Right forelimb (tissue), 1 donor: ENCODE measurements at regions not wholly inside any gene's neighbourhood (a gene's known extent, or its start where the extent isn't known, plus 50 kb on each side); places are given as distances from the start of the nearest gene placed in this dataset.
"Not testable (repeated sequence)": the region's sequence is repeated elsewhere in the genome, so short reads cannot be mapped to it uniquely, and the experiment has no call there.

Source experiments
- DNase-seq: peaks from one replicate; pipeline ENCODE4 v3.0.0-alpha.2; 2018

- no peak for DNase-seq
Measured at GRCh38 chr2:59851836-59852475, 701.5 kb downstream of the BCL11A start.

- no peak for DNase-seq
Measured at GRCh38 chr2:59850554-59850953, 702.9 kb downstream of the BCL11A start.

DNA sequence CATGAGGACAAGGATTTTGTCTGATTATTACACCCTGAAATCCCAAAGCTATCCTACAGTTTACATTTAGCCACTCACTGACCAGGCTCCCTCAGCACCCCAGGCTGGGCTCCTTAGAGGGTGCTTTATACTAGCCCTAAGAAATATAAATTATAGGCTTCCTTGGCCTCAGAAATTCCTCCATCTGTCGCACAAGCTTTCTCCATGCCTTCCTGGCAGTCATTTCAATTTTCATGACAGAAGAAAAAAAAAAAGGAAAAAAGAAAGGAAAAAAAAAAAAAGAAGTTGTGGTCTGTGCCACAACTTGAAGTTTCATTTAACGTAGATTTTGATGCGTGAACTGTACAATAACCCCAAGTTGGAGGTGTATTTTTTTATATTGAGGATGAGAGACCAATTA lies 719.5 kb downstream of the BCL11A start:
- no peak for DNase-seq

DNA sequence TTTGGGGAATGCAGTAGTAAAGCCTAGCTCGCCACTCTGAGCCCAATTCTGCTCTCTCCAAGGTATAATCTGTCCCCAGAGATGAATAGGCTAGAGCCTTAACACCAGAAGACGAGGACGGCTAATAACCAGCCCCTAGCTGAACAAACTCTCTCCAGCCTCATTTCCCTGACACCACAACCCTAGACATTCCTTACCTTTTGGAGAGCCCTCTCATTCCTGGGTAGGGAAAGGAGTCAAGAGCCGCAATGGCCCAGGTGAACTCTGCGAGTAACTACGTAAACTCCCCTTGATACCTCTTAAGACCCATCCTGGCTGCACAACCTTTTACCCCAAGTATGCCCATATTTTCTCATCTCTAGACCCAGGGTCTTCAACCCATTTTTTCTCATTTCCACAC lies 722.9 kb downstream of the BCL11A start:
- DNase-seq: no peak

GRCh38 chr2:59827677-59828076 lies 725.8 kb downstream of the BCL11A start:
- DNase-seq: no peak

DNA sequence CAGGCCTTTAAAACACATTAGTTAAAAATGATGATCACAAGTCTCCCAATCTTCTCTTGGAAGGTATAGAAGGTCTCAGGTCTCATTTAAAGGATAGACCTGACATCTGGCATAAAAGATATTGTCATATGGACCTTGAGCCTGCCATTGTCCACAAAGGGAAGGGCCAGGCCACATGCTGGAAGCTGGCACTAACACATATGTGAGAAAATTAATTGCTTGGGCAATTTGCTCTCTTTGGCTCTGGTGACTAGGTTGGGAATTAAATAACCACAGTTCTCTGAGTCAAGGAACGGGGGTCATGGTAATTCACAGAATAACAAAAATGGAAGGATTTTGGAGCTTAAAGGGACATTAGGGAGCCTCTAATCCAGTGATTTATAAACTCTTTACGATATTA lies 727.3 kb downstream of the BCL11A start:
- no peak for DNase-seq

DNA sequence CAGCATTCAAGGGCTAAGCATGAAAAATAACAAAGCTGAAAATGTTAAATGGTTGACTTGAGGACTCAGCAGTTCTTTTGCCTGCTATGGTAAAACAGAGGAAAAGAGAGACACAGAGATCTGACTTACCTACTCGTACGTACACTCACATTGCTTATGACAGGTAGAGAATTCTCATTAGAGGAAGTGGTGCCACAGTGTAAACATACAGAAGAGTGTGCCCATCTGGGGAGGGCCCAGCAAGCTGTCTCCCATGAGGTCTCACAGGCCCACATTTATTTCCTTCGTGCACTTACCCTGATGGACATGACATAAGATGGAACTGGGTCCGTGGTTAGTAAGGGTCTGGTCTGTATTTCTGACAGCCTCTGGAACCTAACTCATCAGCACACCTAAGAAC lies 729.1 kb downstream of the BCL11A start:
- no peak for DNase-seq

DNA sequence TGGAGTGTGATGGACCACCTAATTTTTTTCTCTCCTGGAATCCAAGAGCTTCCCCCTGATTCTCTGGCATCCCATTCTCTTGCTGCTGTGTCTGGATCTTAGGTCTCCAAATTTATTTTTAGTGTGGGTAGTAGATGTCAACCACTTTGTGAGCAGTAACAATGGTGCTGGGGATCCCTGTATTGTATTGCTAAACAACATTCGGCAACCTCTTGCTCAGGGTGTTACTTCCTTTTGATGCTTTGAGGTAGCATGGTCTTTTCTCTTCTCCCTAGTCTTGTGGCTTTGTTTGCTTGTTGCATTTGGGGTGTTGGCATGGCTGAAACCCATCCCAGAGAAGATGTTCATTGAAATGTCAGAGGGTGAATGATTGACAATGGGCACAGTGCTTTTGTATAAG lies 737.4 kb downstream of the BCL11A start:
- no peak for DNase-seq

DNA sequence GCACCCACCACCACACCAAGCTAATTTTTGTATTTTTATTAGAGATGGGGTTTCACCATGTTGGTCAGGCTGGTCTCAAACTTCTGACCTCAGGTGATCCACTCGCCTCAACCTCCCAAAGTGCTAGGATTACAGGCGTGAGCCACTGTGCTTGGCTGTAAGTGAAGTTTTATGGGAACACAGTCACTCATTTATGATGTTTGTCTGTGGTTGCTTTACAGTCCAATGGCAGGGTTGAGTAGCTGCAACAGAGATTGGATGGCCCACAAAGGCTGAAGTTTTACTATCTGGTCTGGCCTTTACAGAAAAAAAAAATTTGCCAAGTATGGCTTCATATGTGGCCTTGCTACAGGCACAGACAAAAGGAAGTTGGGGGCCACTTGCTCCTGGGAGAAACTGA lies 743.2 kb downstream of the BCL11A start:
- DNase-seq: not testable (repeated sequence)

DNA sequence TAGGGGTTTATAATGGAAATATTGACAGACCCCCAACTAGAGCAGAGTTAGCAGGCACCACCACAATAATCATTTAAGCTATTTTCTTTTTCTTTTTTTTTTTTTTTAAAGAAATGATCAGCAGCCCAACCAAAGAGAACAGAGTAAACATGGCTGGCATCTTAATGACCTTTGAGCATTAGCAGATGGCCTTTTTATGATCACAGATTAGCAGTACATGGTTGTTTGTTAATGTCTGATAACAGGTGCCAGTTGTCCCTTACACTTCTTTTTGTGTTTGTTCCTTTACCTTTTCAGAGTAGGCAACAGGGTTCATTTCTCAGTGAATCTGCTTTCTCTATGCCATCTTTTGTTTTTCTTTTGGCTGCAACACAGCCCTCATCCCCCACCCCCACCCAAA lies 747.0 kb downstream of the BCL11A start:
- DNase-seq: no peak

GRCh38 chr2:59804732-59805131 lies 748.7 kb downstream of the BCL11A start:
- DNase-seq: no peak

GRCh38 chr2:59803586-59803985 lies 749.9 kb downstream of the BCL11A start:
- DNase-seq: no peak

GRCh38 chr2:59798687-59799232 lies 754.7 kb downstream of the BCL11A start:
- no peak for DNase-seq

- no peak for DNase-seq
Measured at GRCh38 chr2:59791004-59791618, 762.3 kb downstream of the BCL11A start.

- DNase-seq: no peak
Measured at GRCh38 chr2:59790186-59791003, 763.1 kb downstream of the BCL11A start.

DNA sequence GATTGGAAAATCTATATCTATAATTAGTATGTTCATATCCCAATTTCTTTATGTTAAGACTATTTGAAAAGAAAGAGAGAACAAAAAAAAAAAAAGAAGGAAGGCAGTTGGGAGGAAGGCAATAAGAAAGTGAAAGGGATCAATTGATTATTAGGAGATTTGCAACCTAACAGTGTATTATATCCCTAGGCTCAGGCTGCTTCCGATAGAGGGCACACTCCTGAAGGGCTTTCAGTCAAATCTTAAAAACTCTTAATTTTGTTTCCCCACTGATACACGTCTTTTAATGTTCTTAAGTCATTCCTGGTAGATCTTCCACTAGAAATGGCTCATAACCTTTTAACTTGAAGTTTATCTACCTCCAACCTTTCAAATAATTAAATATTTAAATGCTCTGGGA lies 763.9 kb downstream of the BCL11A start:
- no peak for DNase-seq

DNA sequence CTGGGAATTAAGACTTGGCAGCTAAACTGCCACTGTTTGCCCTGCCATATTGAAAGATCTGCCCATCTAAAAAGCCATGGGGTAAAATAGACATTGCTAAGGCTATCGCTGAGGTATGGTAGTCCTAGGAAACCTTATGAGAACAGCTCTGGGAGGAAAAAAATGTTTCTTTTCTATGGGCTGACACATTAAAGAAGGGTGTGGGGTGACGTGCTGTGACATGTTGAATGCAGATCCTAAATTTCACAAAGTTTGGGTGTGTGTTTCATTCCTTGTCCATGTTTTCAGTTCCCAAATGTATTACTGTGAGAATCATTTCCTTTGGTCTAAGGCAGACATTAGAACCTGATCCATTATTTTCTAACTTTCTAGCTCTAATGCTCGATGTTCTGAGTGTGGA lies 766.4 kb downstream of the BCL11A start:
- no peak for DNase-seq

GRCh38 chr2:59786684-59787083 lies 766.8 kb downstream of the BCL11A start:
- DNase-seq: no peak

- no peak for DNase-seq
Measured at GRCh38 chr2:59779571-59779970, 773.9 kb downstream of the BCL11A start.

GRCh38 chr2:59777120-59777519 lies 776.3 kb downstream of the BCL11A start:
- DNase-seq: no peak

GRCh38 chr2:59776726-59777008 lies 776.8 kb downstream of the BCL11A start:
- no peak for DNase-seq

DNA sequence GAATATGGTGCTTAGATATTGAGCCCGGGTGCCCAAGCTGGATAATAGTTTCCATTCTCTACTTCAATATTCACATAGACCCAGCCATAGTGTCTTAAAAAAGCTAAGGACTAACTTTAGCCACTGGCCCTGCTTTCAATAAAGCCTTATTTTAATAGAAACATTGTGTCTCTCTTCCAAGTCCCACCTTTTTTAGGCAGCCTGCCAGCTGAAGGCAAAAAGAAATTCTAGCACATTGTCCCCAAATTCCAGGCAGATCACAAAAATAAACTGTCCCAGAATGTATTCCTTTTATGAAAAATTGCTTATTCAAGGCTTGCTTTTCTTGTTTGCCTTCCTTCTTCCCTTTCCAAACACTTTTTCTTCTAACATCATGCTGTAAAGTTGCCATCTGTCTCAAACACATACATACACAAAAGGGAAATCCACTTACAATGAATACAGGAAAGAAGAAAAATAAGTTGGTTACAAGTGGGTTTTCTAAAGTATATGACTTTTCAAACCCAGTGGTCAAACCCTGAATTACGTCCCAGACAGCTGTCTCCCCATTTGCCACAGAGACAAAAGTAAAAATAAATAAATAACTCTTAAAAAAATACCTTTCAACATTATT lies 778.5 kb downstream of the BCL11A start:
- no peak for DNase-seq

GRCh38 chr2:59770651-59771050 lies 782.8 kb downstream of the BCL11A start:
- DNase-seq: no peak

DNA sequence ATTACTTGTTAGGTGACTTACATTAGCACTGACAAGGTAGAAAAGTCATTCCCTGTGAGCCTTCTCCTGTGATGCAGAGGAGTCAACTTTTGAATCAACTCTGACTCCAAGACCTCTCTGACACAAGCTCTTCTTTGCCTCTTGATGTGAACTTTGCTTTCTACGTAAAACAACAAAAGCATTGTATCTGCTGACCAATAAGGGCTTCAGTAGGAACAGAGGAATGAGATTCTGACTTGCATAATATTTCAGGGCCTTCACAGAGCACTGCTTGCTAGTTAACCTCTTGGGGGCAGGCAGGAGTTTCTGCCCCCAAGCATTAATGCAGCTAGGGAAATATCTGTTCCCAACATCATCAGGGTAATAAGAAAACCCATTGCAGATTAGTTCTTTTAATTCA lies 791.5 kb downstream of the BCL11A start:
- DNase-seq: no peak
